BLaER1 (cell line): ENCODE measurements at regions not wholly inside any gene's neighbourhood (a gene's known extent, or its start where the extent isn't known, plus 50 kb on each side); places are given as distances from the start of the nearest gene placed in this dataset.

Source experiments
- H3K27ac ChIP-seq: shearing (Covaris generic); formaldehyde crosslinking; 2 replicates; pipeline ENCODE4 v1.8.1; 2022
- H3K27me3 ChIP-seq: shearing (Covaris generic); formaldehyde crosslinking; 2 replicates; pipeline ENCODE4 v1.8.1; 2022
- H3K36me3 ChIP-seq: shearing (Covaris generic); formaldehyde crosslinking; 2 replicates; pipeline ENCODE4 v1.8.1; 2022
- H3K4me1 ChIP-seq: shearing (Covaris generic); formaldehyde crosslinking; 2 replicates; pipeline ENCODE4 v1.8.1; 2022
- H3K4me2 ChIP-seq: shearing (Covaris generic); formaldehyde crosslinking; 2 replicates; pipeline ENCODE4 v1.8.1; 2022
- H3K4me3 ChIP-seq: shearing (Covaris generic); formaldehyde crosslinking; 2 replicates; pipeline ENCODE4 v1.8.1; 2022
- H3K9ac ChIP-seq: shearing (Covaris generic); formaldehyde crosslinking; 2 replicates; pipeline ENCODE4 v1.8.1; 2022
- H3K9me3 ChIP-seq: shearing (Covaris generic); formaldehyde crosslinking; 2 replicates; pipeline ENCODE4 v1.8.1; 2022
- H4K20me1 ChIP-seq: shearing (Covaris generic); formaldehyde crosslinking; 2 replicates; pipeline ENCODE4 v1.8.1; 2022
- Cebpa-rat ChIP-seq: shearing (Covaris generic); IDR thresholded peaks from 2 replicates; pipeline ENCODE4 v1.8.1; 2022

DNA sequence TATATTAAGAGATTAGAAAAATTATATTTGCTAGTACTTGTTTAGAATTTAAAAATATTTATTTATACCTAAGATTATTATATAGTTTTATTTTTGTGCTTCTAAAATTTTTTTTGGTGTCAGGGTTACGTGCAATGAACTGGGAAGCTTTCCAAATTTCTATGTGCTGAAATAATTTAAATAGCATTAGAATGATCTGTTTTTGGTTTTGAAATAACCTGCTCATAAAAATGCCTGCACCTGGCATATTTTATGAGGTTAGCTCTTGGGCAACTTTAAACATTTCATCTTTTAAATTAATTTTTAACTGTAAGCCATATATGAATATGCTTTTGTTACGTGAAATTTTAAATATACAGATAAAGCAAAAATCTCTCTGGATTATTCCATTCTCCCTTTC is 482.5 kb downstream of the GLRX3 start:
- no peak for TF ChIP-seq Cebpa-rat
- Histone ChIP-seq H3K4me2 (no peak overlapping the region), H3K9ac (no peak overlapping the region), H3K27me3 (no peaks in the 10 kb centered on the region), H3K4me1 (peaks cover 83% of the 10 kb centered on the region), H3K4me3 (no peak overlapping the region), H3K36me3 (no peaks in the 10 kb centered on the region), H3K27ac (no peak overlapping the region), H4K20me1 (no peaks in the 10 kb centered on the region), H3K9me3 (no peaks in the 10 kb centered on the region)

DNA sequence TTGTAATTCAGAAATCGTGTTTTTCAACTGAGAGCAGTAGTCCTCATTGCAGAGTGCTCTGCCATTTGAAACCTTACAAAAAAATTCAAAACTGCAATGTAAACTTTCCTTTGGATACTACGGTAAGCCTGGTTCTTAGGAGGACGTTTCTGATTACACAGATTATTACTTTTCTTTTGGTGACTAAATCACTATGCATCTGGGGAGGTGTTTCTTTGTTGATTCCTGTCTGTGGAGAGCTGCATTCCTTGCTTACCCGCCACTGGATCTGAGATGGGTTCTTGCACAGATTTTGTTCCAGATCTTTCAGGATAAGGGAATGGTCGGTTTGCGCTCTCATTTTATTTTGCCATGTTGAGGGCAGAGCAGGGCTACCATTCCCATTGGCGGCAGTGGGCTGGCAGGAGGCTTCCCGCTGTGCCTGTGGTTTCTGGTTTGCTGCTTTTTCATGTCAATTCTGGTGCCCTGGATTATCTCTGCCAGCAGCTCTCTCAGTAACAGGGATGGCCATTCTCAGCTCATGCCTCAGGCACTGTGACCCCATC is 485.1 kb downstream of the GLRX3 start:
- no peak overlapping the region for H3K9ac ChIP-seq
- no peaks in the 10 kb centered on the region for H3K36me3 ChIP-seq
- H3K27me3 ChIP-seq: no peaks in the 10 kb centered on the region
- H3K4me3 ChIP-seq: no peak overlapping the region
- TF ChIP-seq Cebpa-rat: no peak
- H3K4me2 ChIP-seq: peak overlapping the region; percentile 81
- no peaks in the 10 kb centered on the region for H3K9me3 ChIP-seq
- peaks cover 83% of the 10 kb centered on the region for H3K4me1 ChIP-seq
- H4K20me1 ChIP-seq: no peaks in the 10 kb centered on the region
- no peak overlapping the region for H3K27ac ChIP-seq

DNA sequence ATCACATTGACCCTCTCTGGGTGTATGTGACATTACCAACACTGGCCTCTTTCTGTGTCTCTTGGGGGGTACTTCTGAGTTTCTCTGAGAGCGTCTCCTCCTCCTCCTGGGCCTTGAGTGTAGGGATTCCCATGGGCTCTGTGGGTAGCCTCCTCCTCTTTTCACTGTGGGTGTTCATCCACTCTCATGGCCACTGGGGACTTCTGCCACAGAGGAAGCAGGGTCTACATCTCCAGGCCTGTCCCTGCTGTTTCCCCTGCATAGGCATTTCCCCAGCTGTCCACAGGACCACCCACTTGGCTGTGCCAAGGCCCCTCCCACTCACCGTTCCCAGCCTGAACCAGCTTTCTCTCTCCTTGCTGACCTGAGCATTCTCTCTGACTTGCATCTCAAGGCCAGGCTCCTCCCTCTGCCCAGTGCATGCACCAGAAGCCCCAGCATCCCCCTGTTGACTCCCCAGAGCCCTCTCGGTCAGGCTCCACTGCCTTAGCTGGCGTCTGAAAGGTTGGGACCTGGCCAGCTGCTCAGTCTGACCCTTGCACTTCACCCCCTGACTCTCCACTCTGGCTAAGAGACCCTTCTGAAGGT is 487.6 kb downstream of the GLRX3 start:
- H3K4me1 ChIP-seq: peaks cover 78% of the 10 kb centered on the region
- TF ChIP-seq Cebpa-rat: no peak
- no peak overlapping the region for H3K4me3 ChIP-seq
- no peak overlapping the region for H3K9ac ChIP-seq
- peak overlapping the region; percentile 23 for H3K27ac ChIP-seq
- no peaks in the 10 kb centered on the region for H3K36me3 ChIP-seq
- no peaks in the 10 kb centered on the region for H3K27me3 ChIP-seq
- H4K20me1 ChIP-seq: no peaks in the 10 kb centered on the region
- peak overlapping the region; percentile 81 for H3K4me2 ChIP-seq
- H3K9me3 ChIP-seq: no peaks in the 10 kb centered on the region

DNA sequence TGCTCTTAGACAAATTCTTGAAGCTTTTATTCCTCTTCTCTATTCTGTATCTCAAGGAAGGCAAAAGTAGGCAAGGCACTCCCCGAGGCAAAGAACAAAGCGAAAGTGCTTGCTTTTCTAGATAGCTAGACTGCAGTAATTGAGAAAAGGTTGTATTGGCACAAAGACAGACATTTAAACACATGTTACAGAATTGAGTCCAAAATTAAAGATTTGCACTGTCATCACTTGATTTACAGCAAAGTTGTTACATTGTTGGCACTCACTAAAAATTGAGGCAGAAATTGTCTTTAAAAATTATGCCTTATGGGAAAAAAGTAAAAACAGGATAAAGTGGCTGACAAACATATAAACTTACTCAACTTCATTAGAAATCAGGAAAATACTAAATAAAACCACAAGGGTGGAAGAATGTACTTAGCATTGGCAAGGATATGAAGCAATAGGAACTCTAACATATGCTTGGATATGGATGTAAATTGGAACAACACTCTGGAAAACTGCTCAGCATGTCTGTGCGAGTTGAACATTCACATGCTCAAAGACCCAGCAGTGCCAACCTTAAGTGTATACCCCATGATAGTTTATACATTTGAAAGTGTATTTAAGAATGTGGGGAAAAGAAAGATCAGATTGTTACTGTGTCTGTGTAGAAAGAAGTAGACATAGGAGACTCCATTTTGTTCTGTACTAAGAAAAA is 491.3 kb downstream of the GLRX3 start:
- no peaks in the 10 kb centered on the region for H3K27me3 ChIP-seq
- no peak overlapping the region for H3K9ac ChIP-seq
- no peaks in the 10 kb centered on the region for H4K20me1 ChIP-seq
- no peak for TF ChIP-seq Cebpa-rat
- H3K27ac ChIP-seq: no peak overlapping the region
- H3K36me3 ChIP-seq: no peaks in the 10 kb centered on the region
- no peaks in the 10 kb centered on the region for H3K9me3 ChIP-seq
- H3K4me3 ChIP-seq: no peak overlapping the region
- H3K4me2 ChIP-seq: peak overlapping the region; percentile 12
- H3K4me1 ChIP-seq: peaks cover 72% of the 10 kb centered on the region

DNA sequence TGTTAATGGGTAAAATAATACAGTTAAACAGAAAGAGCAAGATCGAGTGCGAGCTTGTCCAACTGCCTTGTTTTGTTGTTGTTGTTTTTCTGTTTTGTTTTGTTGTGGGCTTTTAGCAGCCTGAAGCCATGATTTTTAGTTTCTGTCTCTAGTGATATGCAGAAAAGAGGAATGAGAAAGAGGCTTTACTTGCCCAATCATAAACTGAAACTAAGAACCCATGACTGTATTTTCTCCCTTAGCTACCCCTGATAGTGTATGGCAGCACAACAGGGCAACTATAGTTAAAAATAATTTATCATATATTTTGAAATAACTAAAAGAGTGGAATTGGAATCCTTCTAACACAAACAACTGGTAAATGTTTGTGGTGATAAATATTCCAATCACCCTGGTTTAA is 493.9 kb downstream of the GLRX3 start:
- Histone ChIP-seq H3K9ac (no peak overlapping the region), H3K27ac (no peak overlapping the region), H3K9me3 (peaks cover 13% of the 10 kb centered on the region), H3K36me3 (no peaks in the 10 kb centered on the region), H3K4me1 (peaks cover 73% of the 10 kb centered on the region), H3K27me3 (no peaks in the 10 kb centered on the region), H3K4me3 (no peak overlapping the region), H4K20me1 (no peaks in the 10 kb centered on the region), H3K4me2 (no peak overlapping the region)
- no peak for TF ChIP-seq Cebpa-rat

DNA sequence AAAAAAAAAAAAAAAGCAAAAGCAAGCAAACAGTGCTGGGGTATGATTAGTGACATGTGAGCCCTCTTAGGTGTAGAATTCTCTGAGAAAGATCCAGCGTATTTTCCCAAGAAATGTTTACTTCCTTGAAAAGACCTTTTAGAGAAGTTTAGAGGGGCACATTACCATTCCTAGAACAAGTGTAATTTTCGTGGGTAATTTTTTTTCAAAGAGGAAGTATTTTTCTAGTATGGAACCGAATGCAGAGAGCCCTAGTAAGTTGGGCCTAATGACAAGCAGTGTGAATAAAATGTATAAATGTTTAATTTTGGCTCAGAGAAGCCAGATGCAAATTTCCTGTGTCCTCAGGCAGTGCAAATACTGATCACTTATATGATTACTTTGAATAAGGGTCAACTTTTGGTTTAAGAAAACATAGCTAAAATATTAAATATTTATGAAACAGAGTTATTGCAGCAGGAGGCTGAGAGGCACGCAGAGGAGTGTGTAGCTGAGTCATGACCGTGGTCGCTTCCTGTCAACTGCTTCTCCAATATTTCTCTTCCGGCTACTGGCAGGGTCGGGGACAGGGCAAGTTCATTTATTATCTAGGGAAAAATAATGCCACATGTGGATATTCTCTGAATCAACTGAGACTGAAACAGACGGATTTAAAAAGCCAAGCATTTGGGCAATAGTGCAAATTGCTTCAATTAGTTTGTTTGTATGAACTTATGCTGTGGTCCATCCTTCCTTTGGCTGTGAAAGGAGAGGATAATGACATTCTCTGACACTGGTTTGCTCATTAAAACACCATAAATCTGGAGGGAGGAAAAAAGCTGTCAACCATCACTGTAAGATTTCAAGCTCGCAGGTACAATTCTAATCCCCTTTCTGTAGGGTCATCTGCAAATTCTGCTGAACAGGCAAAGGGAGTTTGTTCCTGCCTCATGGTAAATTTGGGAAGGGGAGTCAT is 495.2 kb downstream of the GLRX3 start:
- peaks cover 18% of the 10 kb centered on the region for H3K9me3 ChIP-seq
- H3K4me1 ChIP-seq: peaks cover 73% of the 10 kb centered on the region
- peak overlapping the region; percentile 69 for H3K4me2 ChIP-seq
- H3K36me3 ChIP-seq: no peaks in the 10 kb centered on the region
- no peaks in the 10 kb centered on the region for H3K27me3 ChIP-seq
- TF ChIP-seq Cebpa-rat: no peak
- no peaks in the 10 kb centered on the region for H4K20me1 ChIP-seq
- peak overlapping the region; percentile 60 for H3K27ac ChIP-seq
- H3K9ac ChIP-seq: no peak overlapping the region
- H3K4me3 ChIP-seq: no peak overlapping the region

DNA sequence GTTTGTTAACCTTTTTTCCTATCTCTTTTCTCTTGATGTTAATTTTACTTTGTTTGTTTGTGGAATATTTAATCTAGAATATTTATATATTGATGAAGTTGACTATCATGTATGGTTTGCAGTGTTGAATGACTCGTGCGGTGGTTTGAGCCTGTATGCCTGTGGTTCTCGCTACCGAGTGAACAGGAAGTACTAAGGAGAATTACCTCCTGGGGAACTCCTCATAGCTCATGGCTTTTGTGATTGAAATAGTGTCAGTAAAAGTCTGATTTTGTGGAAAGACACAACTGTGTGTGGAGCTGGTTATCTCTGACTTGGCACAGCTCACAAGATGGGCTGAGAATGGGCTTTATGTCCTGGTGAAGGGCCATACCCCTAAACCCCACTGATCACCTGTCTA is 498.6 kb downstream of the GLRX3 start:
- H3K36me3 ChIP-seq: no peaks in the 10 kb centered on the region
- peaks cover 21% of the 10 kb centered on the region for H3K9me3 ChIP-seq
- peaks cover 61% of the 10 kb centered on the region for H3K4me1 ChIP-seq
- H3K4me2 ChIP-seq: peak overlapping the region; percentile 69
- no peaks in the 10 kb centered on the region for H3K27me3 ChIP-seq
- no peaks in the 10 kb centered on the region for H4K20me1 ChIP-seq
- H3K9ac ChIP-seq: no peak overlapping the region
- no peak for TF ChIP-seq Cebpa-rat
- no peak overlapping the region for H3K27ac ChIP-seq
- no peak overlapping the region; the same call in 1 of the 2 replicates for H3K4me3 ChIP-seq

DNA sequence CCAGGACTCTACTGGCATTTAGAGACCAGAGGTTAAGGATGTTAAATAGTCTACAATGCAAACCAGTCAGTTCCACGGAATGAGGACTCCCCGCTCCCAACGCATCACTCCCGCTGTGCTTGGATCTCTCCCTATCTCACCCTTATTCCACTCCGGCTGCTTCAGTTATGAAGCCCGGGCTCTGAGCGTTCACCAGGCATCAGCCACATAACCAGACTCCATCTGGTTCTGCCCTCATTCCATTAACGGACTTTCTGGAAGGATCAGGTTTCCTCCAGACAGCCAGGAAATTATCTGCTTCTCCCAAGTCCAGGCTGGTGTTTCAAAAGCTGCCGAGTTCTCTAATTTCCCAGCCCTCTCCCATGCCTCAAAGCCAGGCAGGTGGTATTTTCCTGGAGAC is 499.3 kb downstream of the GLRX3 start:
- H3K36me3 ChIP-seq: no peaks in the 10 kb centered on the region
- peaks cover 60% of the 10 kb centered on the region for H3K4me1 ChIP-seq
- no peak overlapping the region for H3K9ac ChIP-seq
- peak overlapping the region; percentile 69 for H3K4me2 ChIP-seq
- no peak for TF ChIP-seq Cebpa-rat
- no peak overlapping the region for H3K27ac ChIP-seq
- no peak overlapping the region for H3K4me3 ChIP-seq
- peaks cover 22% of the 10 kb centered on the region for H3K9me3 ChIP-seq
- H3K27me3 ChIP-seq: no peaks in the 10 kb centered on the region
- no peaks in the 10 kb centered on the region for H4K20me1 ChIP-seq

DNA sequence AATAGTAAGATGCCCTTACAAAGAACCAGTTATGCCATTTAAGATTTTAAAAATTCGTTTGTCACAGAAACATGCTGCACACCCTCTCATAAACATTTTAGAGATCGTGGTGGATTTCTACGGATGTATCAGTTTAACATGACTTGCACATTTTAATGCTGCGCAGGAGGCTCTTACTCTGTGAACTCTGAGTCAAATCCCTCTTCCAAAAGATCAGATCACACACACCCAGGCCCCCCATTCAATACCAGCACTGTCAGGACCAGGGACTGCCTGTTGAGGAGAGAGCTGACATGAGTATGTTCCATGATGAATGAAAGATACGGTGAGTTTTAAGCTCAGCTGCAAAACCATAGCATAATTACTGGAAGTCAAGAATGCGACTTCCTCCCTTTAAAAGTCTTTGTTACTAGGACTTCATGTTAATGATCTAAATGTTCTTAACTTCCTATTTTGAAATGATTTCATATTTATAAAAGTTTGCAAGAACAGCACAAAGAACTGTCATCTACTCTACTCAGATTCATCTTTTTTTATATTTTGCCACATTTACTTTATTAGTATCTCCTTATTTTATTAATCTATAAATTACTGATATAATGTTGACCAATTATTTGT is 500.2 kb downstream of the GLRX3 start:
- Histone ChIP-seq H3K9ac (no peak overlapping the region), H3K36me3 (no peaks in the 10 kb centered on the region), H4K20me1 (no peaks in the 10 kb centered on the region), H3K4me3 (no peak overlapping the region), H3K4me2 (no peak overlapping the region), H3K9me3 (peaks cover 25% of the 10 kb centered on the region), H3K27me3 (no peaks in the 10 kb centered on the region), H3K4me1 (peaks cover 52% of the 10 kb centered on the region), H3K27ac (no peak overlapping the region)
- no peak for TF ChIP-seq Cebpa-rat
